DND-41 (cell line): ENCODE measurements at regions not wholly inside any gene's neighbourhood (a gene's known extent, or its start where the extent isn't known, plus 50 kb on each side); places are given as distances from the start of the nearest gene placed in this dataset.
"Not testable (repeated sequence)": the region's sequence is repeated elsewhere in the genome, so short reads cannot be mapped to it uniquely, and the experiment has no call there.

Source experiments
- CTCF ChIP-seq: IDR thresholded peaks from 2 replicates; pipeline ENCODE4 v1.5.1; 2012; ENCODE audit warnings: borderline replicate concordance, low read length, moderate library complexity, mild to moderate bottlenecking; ENCODE audit not compliant: poor library complexity, severe bottlenecking; ENCODE audit errors: extremely low read depth
- EZH2 ChIP-seq: IDR thresholded peaks from 3 replicates; pipeline ENCODE4 v1.6.1; 2012; ENCODE audit warnings: borderline replicate concordance, low read depth, mild to moderate bottlenecking, moderate library complexity, low read length, inconsistent platforms; ENCODE audit not compliant: severe bottlenecking

GRCh38 chr21:32071620-32072019, 198.8 kb downstream of the HUNK start:
- TF ChIP-seq CTCF, EZH2: not testable (repeated sequence)
